GM21360 (cell line): ENCODE measurements at regions not wholly inside any gene's neighbourhood (a gene's known extent, or its start where the extent isn't known, plus 50 kb on each side); places are given as distances from the start of the nearest gene placed in this dataset.

Experiments used
- ATAC-seq: cut with Tn5 transposase; IDR thresholded peaks from one replicate; pipeline ENCODE4 v1.9.1; 2021; ENCODE audit warnings: mild to moderate bottlenecking, moderate library complexity; ENCODE audit not compliant: unreplicated experiment

DNA sequence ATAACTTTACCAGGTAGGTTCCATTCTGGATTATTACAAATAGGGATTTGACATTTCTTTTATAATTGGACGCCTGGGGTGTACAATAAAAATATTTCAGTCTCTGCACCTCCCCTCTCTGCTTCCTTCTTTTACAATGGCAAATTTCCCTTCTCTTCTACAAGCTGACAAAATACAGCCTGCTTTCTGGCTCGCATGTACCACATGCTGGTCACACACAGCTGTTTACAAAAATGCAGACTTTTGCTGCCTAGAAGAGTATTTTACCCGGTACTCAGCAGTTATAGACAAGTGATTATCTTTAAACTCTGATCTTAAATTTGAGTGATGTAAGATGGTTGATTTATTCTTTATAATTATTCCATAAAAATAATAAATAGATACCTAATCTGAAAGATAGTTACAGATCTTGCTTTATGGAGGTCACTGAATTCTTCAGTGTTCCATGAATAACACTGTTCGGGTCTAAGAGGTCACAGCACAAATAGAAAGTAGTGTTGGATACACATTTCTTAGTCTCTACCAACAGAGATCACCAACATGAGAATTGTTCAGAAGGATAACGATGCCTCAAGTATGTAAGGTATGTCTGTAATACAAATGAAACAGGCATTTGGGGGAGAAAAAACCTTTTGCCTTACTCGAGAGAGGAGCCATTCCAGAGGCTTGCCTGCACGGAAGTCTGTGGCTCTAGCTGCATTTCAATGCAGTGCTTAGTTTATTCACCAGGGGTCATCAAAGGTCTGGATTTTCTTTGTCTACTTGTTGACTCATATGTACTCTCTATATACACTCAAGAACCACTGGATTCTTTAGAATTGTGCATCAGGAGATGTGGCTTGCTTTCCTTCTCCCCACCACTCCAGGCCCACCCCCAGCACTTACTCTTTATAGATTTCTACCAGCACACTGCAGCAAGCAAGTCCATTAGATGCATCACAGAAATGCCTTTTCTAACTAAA, 206.6 kb upstream of the RFX3 start:
- peak; percentile 91 for ATAC-seq

GRCh38 chr9:3730511-3730922, 204.7 kb upstream of the RFX3 start:
- ATAC-seq: peak; percentile 45

- ATAC-seq: no peak
Measured at GRCh38 chr9:3721096-3721495, 195.3 kb upstream of the RFX3 start.

DNA sequence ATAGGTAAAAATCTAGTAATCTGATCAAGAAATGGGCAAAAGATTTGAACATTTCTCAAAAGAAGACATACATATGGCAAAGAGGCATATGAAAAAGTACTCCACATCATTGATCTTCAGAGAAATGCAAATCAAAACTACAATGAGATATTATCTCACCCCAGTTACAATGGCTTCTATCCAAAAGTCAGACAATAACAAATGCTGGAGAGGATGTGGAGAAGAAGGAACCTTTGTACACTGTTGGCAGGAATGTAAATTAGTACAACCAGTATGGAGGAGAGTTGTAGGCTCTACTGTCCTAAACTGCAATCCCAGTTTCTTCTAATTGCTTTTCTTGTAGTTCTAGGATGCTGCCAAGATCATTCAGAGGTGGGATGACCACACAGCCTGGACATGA, 193.5 kb upstream of the RFX3 start:
- no peak for ATAC-seq

GRCh38 chr9:3716415-3716814, 190.6 kb upstream of the RFX3 start:
- no peak for ATAC-seq

GRCh38 chr9:3708751-3709150, 182.9 kb upstream of the RFX3 start:
- ATAC-seq: no peak

DNA sequence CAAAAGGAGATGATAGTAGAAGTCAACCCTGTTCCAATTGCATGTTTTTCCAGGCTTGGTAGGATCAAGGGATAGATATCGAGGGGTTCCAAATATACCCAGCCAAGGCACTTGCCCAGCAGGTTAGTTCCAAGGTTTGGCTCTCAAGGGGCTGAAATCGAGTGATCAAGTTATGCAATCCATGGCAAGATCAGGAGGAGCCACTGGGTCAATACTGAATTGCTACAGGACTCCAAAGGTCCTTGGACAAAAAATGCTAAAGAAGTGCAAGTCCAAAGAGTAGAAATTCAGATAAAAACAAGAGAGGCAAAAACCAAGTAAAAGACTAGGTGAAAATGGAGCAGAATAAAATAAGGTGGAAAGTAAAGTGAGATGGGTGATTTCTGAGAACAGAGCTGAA, 179.1 kb upstream of the RFX3 start:
- no peak for ATAC-seq

DNA sequence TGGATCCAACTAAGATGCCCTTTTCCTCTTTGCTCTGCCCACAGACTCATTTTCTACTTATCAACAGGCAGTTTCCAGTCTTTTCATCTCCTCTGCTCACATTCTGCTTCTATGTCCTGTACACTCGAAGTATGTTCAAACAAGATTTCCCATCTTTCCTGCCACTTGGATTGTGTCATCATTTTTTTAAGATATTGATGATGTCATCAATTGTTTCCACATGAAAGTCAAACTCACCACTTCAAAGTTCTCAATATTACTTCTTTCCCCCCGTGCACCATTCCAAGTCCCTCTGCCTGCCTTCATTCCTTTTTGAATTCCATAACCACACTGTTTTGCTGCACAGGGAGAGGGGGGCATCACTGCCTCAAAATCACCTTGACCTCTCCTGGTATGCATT, 175.0 kb upstream of the RFX3 start:
- no peak for ATAC-seq

- no peak for ATAC-seq
Measured at GRCh38 chr9:3699883-3700282, 174.1 kb upstream of the RFX3 start.

GRCh38 chr9:3698531-3698930, 172.7 kb upstream of the RFX3 start:
- ATAC-seq: no peak

- no peak for ATAC-seq
Measured at GRCh38 chr9:3698076-3698475, 172.3 kb upstream of the RFX3 start.

DNA sequence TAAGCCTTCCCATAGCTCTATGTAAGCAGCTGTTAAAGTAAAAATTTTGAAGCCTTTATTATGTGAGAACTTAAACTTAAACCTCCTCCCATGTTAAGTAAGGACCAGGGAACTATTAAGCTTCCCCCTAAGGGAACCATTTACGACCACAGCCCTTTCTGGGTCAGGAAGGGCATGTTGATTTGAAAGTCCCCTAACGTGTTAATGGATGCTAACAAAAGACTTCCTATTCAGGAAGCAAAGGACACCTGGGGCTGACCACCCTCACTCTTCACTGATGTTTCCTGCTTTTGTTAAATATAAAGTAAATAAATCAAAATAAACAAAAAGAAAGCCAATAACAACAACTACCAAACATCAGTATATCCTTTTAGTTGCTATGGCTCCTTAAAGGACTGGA, 170.6 kb upstream of the RFX3 start:
- no peak for ATAC-seq

- no peak for ATAC-seq
Measured at GRCh38 chr9:3692606-3693005, 166.8 kb upstream of the RFX3 start.

- no peak for ATAC-seq
Measured at GRCh38 chr9:3689555-3689954, 163.8 kb upstream of the RFX3 start.

- ATAC-seq: no peak
Measured at GRCh38 chr9:3687145-3687544, 161.3 kb upstream of the RFX3 start.

DNA sequence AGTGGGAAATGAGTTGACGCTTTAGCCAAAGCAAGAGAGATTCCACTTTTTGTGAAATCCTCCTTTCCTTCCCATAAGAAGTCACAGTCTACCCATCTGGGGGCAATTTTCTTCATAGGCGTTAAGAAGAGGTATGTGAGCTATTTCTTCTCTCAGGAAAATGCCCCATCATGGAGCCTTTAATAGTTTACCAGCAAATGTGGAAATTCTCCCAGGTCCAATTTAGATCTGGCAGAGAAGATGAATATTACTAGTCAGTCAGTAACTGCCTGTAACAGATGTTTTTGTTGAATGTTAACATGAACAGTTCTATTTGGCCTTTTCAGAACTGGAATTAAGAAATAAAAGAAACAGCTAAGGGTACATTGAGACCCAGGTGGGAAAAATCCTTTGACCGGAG, 156.4 kb upstream of the RFX3 start:
- no peak for ATAC-seq

GRCh38 chr9:3677541-3677940, 151.7 kb upstream of the RFX3 start:
- ATAC-seq: no peak

DNA sequence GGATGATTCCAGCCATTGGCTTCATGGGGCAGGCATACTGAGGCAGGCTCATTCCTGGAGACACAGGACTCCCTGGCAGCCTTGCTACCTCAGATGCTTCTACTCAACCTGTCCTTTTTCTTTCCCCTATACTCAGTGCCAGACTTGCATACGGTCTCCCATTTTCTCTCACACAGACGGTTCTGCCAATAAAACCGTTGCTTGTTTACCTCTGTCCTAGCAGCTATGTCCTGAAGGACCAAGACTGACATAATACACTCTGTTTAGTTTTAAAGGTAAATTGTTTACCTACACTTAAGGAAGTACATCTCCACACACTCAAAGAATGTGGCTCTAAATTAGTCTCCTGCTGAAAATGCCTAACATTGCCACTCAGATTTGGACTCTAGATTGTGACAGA, 151.0 kb upstream of the RFX3 start:
- no peak for ATAC-seq

DNA sequence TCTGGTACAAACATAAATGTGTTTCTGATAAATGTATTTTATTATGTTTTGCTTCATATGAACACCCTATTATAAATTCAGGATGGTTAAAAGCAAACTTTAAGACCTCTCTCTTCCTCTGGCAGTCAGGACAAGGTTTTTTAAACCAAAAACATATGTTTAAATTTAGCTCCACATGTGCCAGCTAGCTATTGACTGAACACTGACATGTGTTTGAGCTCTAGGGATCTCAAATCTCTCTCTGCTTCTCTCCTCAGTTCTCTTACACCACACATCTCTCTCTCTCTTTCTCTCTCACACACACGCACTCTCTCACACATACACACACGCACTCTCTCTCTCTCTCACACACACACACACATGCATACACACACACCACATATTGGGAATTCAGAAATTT, 150.1 kb upstream of the RFX3 start:
- no peak for ATAC-seq

DNA sequence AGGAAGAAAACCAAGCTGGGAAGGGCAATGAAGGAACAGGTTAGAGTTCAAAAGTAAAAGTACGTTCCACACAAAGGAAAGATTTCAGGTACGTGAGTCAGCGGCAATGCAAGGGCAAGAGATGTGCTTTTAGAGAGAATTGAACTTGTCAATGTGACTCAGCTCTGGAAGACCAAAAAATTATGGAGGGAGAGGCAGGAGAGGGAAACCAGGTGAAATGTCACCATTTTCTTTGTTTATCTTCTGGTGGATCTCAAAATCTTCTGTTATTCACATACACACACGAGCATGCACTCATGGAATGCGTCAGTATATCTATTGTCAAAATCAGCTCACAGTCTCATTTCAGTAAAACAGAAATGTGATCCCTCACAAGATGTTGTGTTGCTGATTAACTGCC, 148.8 kb upstream of the RFX3 start:
- ATAC-seq: no peak

- ATAC-seq: no peak
Measured at GRCh38 chr9:3672399-3672798, 146.6 kb upstream of the RFX3 start.

DNA sequence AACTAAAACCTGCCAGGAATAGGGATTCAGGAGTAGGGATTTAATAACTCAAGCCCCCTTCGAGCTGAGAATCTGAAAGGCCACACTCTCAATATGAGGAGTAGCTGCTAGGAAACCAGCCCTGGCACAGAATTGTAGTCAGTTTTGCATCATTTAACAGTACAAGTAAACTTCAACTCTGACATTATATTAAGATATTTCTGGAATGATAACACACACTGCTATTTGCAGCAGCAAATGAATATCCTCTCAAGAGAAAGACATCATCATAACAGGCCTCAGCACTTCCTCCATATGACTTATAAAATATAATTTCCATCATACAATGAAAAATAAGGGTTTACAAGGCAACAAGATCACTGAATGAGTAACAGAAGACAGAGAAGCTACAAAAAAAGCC, 138.2 kb upstream of the RFX3 start:
- ATAC-seq: no peak

- no peak for ATAC-seq
Measured at GRCh38 chr9:3662671-3663070, 136.9 kb upstream of the RFX3 start.
